Memory B cell (primary cell): ENCODE measurements at regions not wholly inside any gene's neighbourhood (a gene's known extent, or its start where the extent isn't known, plus 50 kb on each side); places are given as distances from the start of the nearest gene placed in this dataset.

Source experiments
- ATAC-seq: fragments of 150-1000 bp; cut with Tn5 transposase; 2 replicates; pipeline ENCODE4 v1.10.0; 2021; ENCODE audit warnings: low read depth, mild to moderate bottlenecking, moderate library complexity
- DNase-seq, 2 donors: peaks; one replicate each; pipeline ENCODE4 v3.0.0; 2022; ENCODE audit warnings: low spot score in 2 of 2
- H3K27ac Mint-ChIP-seq: one replicate; pipeline ENCODE4 v1.8.0; 2022; ENCODE audit warnings: mild to moderate bottlenecking, moderate library complexity, mixed read lengths
- H3K27me3 Mint-ChIP-seq: one replicate; pipeline ENCODE4 v1.8.0; 2022; ENCODE audit warnings: mixed read lengths
- H3K36me3 Mint-ChIP-seq: one replicate; pipeline ENCODE4 v1.8.0; 2022; ENCODE audit warnings: mild to moderate bottlenecking, mixed read lengths
- H3K4me1 Mint-ChIP-seq: one replicate; pipeline ENCODE4 v1.8.0; 2022; ENCODE audit warnings: mixed read lengths
- H3K4me3 Mint-ChIP-seq: one replicate; pipeline ENCODE4 v1.8.0; 2022; ENCODE audit warnings: mild to moderate bottlenecking, moderate library complexity, mixed read lengths
- H3K9me3 Mint-ChIP-seq: one replicate; pipeline ENCODE4 v1.8.0; 2022; ENCODE audit warnings: mixed read lengths

DNA sequence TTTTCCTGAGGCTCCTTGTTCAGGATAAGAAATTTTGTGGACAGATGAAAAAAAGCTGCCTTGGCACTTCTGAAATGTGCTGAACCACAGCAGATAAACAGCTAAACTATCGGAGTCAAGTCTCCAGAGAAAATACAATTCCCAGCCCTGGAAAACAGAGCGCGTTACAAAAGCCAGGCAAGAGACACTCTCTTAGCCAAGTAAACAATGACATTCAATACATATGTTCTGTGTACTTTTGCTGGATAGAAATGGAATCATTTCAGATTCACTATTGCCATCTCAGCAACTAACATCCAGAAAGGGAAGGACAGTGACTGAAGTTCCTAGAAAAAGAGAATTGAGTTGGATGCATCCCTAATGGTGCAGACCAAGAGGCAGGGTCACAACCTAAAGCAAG is 196.8 kb upstream of the NRSN1 start:
- peaks cover 9% of the 10 kb centered on the region for H3K9me3 Mint-ChIP-seq
- H3K4me1 Mint-ChIP-seq, result no peaks in the 10 kb centered on the region
- H3K27me3 Mint-ChIP-seq, result peaks cover 2% of the 10 kb centered on the region
- no peak overlapping the region for H3K4me3 Mint-ChIP-seq
- no peak overlapping the region for H3K27ac Mint-ChIP-seq
- no peak for ATAC-seq
- H3K36me3 Mint-ChIP-seq, result no peaks in the 10 kb centered on the region
- no peak for DNase-seq

DNA sequence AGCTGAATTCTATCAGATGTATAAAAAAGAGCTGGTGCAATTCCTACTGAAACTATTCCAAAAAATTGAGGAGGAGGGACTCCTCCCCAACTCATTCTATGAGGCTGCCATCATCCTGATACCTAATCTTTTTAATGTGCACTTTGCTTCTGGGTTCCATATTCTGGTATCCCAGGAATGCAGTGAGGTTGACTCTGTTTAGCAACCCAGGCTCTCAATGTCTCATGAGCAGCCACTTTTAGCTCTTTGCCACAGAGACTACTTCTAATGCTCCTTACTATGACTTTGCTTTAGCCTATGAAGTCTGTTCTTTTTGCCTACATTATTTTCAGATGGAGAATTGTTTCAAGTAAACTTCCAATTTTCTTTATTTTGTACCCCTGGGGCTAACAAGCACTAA is 185.5 kb upstream of the NRSN1 start:
- Mint-ChIP-seq H3K9me3 (no peaks in the 10 kb centered on the region), H3K27ac (no peak overlapping the region), H3K4me3 (no peak overlapping the region), H3K27me3 (no peaks in the 10 kb centered on the region), H3K4me1 (no peaks in the 10 kb centered on the region), H3K36me3 (no peaks in the 10 kb centered on the region)
- no peak for ATAC-seq
- DNase-seq, result no peak

DNA sequence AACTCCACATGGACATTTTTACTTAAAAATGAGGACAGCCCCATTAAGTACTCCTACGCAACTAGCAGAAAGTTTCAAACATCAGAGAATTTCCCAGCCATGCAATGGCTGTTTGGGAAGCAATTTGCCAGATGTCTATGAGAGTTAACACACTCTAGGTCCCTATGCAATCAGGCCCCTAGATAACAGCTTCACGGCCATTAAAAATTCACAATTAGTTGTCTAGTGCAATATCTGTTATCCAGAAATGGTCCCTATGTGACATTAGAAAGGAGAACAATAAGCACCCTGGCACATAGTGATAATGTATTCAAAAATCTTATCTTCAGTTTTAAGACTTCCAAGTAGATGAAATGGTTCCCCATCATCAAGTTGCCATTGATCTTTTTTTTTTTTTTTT is 174.3 kb upstream of the NRSN1 start:
- Mint-ChIP-seq H3K27me3 (no peaks in the 10 kb centered on the region), H3K4me3 (no peak overlapping the region), H3K36me3 (no peaks in the 10 kb centered on the region), H3K27ac (no peak overlapping the region), H3K4me1 (no peaks in the 10 kb centered on the region), H3K9me3 (no peaks in the 10 kb centered on the region)
- DNase-seq (no peak), ATAC-seq (no peak)

DNA sequence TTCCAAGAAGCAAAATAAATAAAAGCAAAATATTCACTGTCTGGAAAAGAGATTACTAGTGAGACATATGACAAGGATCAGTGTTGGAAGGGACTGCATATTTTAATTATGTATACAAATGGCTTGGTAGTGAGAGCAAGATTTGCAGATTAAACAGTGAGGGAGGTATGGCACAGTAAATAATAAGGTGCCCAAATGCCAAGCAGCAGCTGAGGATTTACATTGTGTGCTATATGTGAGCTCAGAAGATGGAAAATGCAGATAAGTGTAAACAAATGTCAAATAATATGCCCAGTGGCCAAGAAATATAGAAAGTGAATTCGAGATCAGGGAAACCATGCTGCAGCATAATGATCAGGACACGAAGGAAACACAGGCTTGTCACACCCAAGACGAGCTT is 173.8 kb upstream of the NRSN1 start:
- Mint-ChIP-seq H3K4me3 (no peak overlapping the region), H3K4me1 (no peaks in the 10 kb centered on the region), H3K36me3 (no peaks in the 10 kb centered on the region), H3K27ac (no peak overlapping the region), H3K9me3 (no peaks in the 10 kb centered on the region), H3K27me3 (no peaks in the 10 kb centered on the region)
- ATAC-seq (no peak), DNase-seq (no peak)

DNA sequence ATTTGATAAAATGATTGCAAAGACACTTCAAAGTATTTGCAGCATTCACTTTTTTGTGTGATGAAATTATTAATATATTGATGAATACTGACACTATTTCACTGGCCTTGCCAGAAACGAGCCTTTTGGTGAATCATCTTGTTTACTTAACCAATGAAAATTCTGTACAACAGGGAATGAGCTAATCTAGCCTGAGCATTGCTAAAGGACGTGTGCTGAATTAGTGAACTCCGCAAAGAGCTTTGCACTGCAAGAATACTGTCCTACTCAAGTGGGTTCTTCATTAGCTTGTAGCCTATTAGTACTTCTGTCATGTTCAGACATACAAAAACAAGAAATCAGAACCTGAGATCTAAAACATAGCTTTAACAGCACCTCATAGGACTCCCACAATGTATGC is 172.0 kb upstream of the NRSN1 start:
- Mint-ChIP-seq H3K27ac (no peak overlapping the region), H3K27me3 (no peaks in the 10 kb centered on the region), H3K4me3 (no peak overlapping the region), H3K4me1 (no peaks in the 10 kb centered on the region), H3K9me3 (peaks cover under 1% of the 10 kb centered on the region), H3K36me3 (no peaks in the 10 kb centered on the region)
- ATAC-seq (no peak), DNase-seq (no peak)

DNA sequence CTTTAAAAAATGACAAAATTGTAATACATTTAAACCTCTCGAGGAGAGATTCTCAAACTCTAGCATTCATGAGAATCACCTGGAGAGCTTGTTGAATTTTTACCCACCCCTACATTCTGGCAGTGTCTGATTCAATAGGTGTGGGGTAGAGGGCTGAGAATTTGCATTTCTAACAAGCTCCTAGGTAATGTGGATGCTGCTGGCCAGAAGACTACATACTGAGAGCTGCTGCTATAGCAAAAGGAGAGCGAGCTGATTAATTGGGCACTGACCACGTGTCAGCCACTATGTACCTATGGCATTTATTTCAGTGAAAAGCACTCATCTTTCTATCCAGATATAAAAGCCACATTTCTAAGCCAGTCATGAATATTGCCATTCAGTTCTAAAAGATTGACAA is 169.0 kb upstream of the NRSN1 start:
- DNase-seq (no peak), ATAC-seq (no peak)
- Mint-ChIP-seq H3K4me1 (no peaks in the 10 kb centered on the region), H3K4me3 (no peak overlapping the region), H3K9me3 (peaks cover 3% of the 10 kb centered on the region), H3K36me3 (no peaks in the 10 kb centered on the region), H3K27me3 (no peaks in the 10 kb centered on the region), H3K27ac (no peak overlapping the region)

DNA sequence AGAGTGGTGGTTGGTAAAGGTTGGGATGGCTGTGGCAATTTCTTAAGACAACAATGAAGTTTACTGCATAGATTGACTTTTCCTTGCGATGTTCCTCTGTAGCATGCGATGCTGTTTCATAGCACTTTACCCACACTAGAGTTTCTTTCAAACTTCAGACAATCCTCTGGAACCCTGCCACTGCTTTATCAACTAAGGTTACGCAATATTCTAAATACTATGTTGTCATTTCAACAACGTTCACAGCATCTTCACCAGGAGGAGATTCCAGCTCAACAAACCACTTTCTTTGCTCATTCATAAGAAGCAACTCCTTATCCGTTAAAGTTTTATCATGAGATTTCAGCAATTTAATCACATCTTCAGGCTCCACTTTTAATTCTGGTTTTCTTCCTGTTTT is 161.2 kb upstream of the NRSN1 start:
- no peak for DNase-seq
- H3K9me3 Mint-ChIP-seq, result peaks cover 3% of the 10 kb centered on the region
- H3K27ac Mint-ChIP-seq, result no peak overlapping the region
- no peaks in the 10 kb centered on the region for H3K36me3 Mint-ChIP-seq
- no peaks in the 10 kb centered on the region for H3K4me1 Mint-ChIP-seq
- no peak overlapping the region for H3K4me3 Mint-ChIP-seq
- ATAC-seq, result no peak
- no peaks in the 10 kb centered on the region for H3K27me3 Mint-ChIP-seq

DNA sequence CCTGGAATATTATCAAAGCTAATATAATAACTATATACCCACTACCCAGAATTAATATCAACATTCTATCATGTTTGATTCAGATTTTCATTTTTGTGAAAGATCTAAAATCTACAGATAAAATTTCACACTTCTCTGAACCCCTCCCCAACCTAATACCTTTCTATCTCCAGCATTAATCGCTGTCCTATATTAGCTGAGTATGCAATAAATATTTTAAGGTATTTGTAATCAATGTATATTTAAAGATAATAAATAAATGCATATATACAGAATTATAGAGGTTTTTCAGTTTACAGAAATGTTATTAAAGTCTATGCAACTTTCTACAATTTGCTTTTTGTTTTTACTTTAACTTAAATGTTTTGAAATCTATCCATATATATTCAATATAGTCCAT is 156.7 kb upstream of the NRSN1 start:
- ATAC-seq (no peak), DNase-seq (no peak)
- Mint-ChIP-seq H3K27me3 (no peaks in the 10 kb centered on the region), H3K36me3 (no peaks in the 10 kb centered on the region), H3K4me1 (no peaks in the 10 kb centered on the region), H3K9me3 (peaks cover 3% of the 10 kb centered on the region), H3K4me3 (no peak overlapping the region), H3K27ac (no peak overlapping the region)

DNA sequence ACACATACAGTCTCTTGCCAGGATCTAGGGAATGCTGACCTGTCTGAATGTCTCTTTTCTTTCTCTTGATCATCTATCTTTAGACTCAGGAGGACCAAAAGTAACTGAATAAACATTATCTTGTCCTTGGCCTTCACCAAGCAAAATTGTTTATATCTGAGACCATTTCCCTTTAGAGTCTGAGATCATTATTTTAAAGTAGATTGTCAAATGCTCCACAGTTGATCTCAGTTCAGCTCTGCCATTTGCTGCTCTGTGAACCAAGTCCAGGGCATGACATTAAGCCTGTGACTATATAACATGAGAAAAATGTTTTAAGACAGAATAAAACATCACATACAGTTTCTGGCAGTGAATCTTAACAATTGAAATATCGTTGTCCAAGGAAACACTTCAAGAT is 148.3 kb upstream of the NRSN1 start:
- H3K9me3 Mint-ChIP-seq, result no peaks in the 10 kb centered on the region
- no peak overlapping the region for H3K4me3 Mint-ChIP-seq
- H3K4me1 Mint-ChIP-seq, result no peaks in the 10 kb centered on the region
- H3K36me3 Mint-ChIP-seq, result no peaks in the 10 kb centered on the region
- H3K27me3 Mint-ChIP-seq, result no peaks in the 10 kb centered on the region
- DNase-seq, result no peak
- no peak for ATAC-seq
- H3K27ac Mint-ChIP-seq, result no peak overlapping the region

DNA sequence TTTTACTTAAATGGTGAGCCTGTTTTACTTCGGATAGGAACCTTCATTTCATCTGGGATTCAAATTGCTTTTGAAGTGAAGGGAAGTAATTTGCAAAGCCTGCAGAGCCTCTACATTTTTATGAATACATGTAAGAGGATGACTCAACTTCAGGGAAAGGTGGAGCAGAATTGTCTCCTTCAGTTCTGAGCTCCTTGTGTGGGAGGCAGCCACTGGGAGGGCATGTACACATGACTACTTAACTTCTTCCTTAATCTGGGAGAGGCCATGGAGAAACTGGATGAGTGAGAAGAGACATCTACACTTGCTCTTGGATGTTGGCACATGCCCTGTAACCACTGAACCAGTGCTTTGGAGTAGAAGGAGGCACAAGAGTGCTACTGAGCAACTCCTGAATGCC is 145.1 kb upstream of the NRSN1 start:
- H3K36me3 Mint-ChIP-seq, result no peaks in the 10 kb centered on the region
- no peak overlapping the region for H3K4me3 Mint-ChIP-seq
- no peaks in the 10 kb centered on the region for H3K27me3 Mint-ChIP-seq
- no peaks in the 10 kb centered on the region for H3K9me3 Mint-ChIP-seq
- no peaks in the 10 kb centered on the region for H3K4me1 Mint-ChIP-seq
- DNase-seq (no peak), ATAC-seq (no peak)
- H3K27ac Mint-ChIP-seq, result no peak overlapping the region

DNA sequence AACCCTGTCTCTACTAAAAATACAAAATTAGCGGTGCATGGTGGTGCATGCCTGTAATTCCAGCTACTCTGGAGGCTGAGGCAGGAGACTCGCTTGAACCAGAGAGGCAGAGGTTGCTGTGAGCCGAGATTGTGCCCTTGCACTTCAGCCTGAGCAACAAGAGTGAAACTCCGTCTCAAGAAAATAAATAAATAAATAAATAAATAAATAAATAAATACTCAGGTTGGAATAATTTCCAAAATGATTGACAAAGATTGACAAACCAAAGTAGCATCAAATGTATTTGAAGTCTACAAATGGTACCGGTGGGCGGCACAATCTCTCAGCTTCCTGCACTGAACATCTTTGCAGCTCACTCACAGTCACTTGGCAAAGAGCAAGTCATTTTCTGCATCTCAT is 144.1 kb upstream of the NRSN1 start:
- DNase-seq (no peak), ATAC-seq (no peak)
- no peak overlapping the region for H3K27ac Mint-ChIP-seq
- no peaks in the 10 kb centered on the region for H3K27me3 Mint-ChIP-seq
- H3K36me3 Mint-ChIP-seq, result no peaks in the 10 kb centered on the region
- no peaks in the 10 kb centered on the region for H3K4me1 Mint-ChIP-seq
- H3K4me3 Mint-ChIP-seq, result no peak overlapping the region
- no peaks in the 10 kb centered on the region for H3K9me3 Mint-ChIP-seq

DNA sequence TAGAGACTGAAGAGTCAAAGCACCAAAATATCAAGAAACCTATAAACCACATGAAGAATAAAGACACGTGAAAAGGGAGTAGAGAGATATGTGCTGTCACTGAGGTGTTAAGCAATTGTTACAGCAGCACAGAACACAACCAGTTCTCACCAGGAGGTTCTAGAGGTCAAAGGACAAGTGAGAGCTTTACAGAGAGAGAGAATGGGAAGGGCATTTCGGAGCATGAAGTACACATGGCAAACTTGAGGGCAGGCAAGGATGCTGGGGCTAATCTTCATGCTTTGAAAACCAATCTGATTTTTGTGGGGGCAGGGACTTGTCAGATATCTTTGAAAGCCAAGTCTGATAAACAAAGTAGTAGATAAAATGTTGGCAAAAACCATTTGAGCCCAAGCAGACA is 142.3 kb upstream of the NRSN1 start:
- DNase-seq (no peak), ATAC-seq (no peak)
- no peaks in the 10 kb centered on the region for H3K36me3 Mint-ChIP-seq
- H3K27ac Mint-ChIP-seq, result no peak overlapping the region
- H3K9me3 Mint-ChIP-seq, result no peaks in the 10 kb centered on the region
- H3K27me3 Mint-ChIP-seq, result no peaks in the 10 kb centered on the region
- no peaks in the 10 kb centered on the region for H3K4me1 Mint-ChIP-seq
- no peak overlapping the region for H3K4me3 Mint-ChIP-seq

DNA sequence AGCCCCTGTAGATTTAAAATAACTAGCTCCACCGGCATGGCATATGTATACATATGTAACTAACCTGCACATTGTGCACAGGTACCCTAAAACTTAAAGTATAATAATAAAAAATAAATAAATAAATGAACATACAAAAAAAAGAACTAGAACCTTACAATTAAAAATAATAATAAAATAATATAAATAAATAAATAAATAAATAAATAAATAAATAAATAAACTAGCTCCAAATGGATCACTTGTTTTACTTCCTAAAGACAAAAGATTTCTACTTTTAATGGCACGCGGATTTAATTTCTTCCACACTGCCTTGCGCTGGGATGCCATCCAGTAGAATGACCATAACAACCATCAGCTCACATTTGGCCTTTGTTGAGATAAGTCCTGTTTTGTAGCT is 141.0 kb upstream of the NRSN1 start:
- Mint-ChIP-seq H3K27ac (no peak overlapping the region), H3K4me1 (no peaks in the 10 kb centered on the region), H3K27me3 (no peaks in the 10 kb centered on the region), H3K9me3 (no peaks in the 10 kb centered on the region), H3K4me3 (no peak overlapping the region), H3K36me3 (no peaks in the 10 kb centered on the region)
- ATAC-seq (no peak), DNase-seq (no peak)

DNA sequence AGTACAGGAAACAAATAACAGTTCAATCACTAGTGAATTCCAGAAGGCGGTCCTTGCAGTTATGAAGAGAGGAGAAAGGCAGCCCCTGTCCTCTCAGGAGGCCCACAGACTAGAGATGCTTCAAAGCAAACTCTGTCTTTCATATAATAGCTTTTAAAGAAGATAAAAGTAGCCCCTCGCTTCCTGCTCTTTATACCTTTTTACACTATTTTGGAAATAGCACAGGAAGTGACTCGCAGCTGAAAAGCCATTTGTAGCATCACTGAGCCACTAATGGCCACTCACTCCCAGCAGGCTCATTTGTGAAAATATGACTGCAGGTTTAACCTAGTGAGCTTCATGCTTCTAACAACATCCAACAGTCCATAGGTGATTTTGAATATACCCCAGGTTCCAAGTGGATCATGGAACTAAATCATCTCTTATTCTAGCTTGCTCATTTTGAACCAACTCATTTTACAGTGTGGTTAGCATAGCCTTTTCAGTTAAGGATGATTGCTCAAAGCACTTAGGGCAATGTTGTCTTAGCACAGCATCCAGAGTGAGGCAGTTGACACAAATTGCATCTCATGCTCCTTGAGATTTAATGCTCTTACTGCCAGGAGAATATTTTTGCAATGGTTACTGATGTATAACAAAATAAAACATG is 136.0 kb upstream of the NRSN1 start:
- H3K9me3 Mint-ChIP-seq, result peaks cover 4% of the 10 kb centered on the region
- H3K27ac Mint-ChIP-seq, result no peak overlapping the region
- ATAC-seq, result no peak
- no peaks in the 10 kb centered on the region for H3K4me1 Mint-ChIP-seq
- no peak overlapping the region for H3K4me3 Mint-ChIP-seq
- no peaks in the 10 kb centered on the region for H3K36me3 Mint-ChIP-seq
- DNase-seq, result no peak
- H3K27me3 Mint-ChIP-seq, result no peaks in the 10 kb centered on the region

DNA sequence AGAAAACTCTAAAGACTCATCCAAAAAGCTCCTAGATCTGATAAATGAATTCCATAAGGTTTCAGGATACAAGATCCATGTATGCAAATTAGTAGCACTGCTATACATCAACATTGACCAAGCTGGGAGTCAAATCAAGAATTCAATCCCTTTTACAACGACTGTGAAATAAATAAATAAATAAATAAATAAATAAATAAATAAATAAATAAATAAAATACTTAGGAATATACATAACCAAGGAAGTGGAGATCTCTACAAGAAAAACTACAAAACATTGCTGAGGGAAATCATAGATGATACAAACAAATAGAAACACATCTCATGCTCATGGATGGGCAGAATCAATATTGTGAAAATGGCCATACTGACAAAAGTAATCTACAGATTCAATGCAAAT is 132.0 kb upstream of the NRSN1 start:
- Mint-ChIP-seq H3K4me1 (no peaks in the 10 kb centered on the region), H3K27ac (no peak overlapping the region), H3K27me3 (no peaks in the 10 kb centered on the region), H3K9me3 (peaks cover 6% of the 10 kb centered on the region), H3K4me3 (no peak overlapping the region), H3K36me3 (no peaks in the 10 kb centered on the region)
- ATAC-seq, result no peak
- no peak for DNase-seq
